Loucy (cell line): ENCODE measurements at regions not wholly inside any gene's neighbourhood (a gene's known extent, or its start where the extent isn't known, plus 50 kb on each side); places are given as distances from the start of the nearest gene placed in this dataset.

Source experiments
- H2AFZ ChIP-seq: fragments of 200-600 bp; sonication (generic); 2 replicates; pipeline ENCODE4 v1.6.0; 2016; ENCODE audit warnings: antibody characterized with exemption, mild to moderate bottlenecking, low read length, moderate library complexity
- H3F3A ChIP-seq: fragments of 200-600 bp; 2 replicates; pipeline ENCODE4 v1.6.0; 2016; ENCODE audit warnings: antibody characterized with exemption, low read depth, mild to moderate bottlenecking
- H3K27me3 ChIP-seq: fragments of 200-600 bp; sonication (generic); 2 replicates; pipeline ENCODE4 v1.6.1; 2014; ENCODE audit warnings: low read length, mild to moderate bottlenecking; ENCODE audit not compliant: insufficient read depth, poor library complexity, severe bottlenecking
- H3K36me3 ChIP-seq: fragments of 200-600 bp; sonication (generic); 2 replicates; pipeline ENCODE4 v1.6.1; 2016; ENCODE audit warnings: low read length; ENCODE audit not compliant: insufficient read depth
- H3K4me1 ChIP-seq: fragments of 200-600 bp; sonication (generic); 2 replicates; pipeline ENCODE4 v1.5.1; 2014; ENCODE audit warnings: low read length, mild to moderate bottlenecking; ENCODE audit not compliant: insufficient read depth, poor library complexity, severe bottlenecking
- H3K4me2 ChIP-seq: fragments of 200-600 bp; sonication (generic); 2 replicates; pipeline ENCODE4 v1.6.0; 2014; ENCODE audit warnings: antibody characterized with exemption, low read length, low read depth, mild to moderate bottlenecking; ENCODE audit not compliant: poor library complexity, severe bottlenecking
- H3K4me3 ChIP-seq: fragments of 200-600 bp; sonication (generic); 2 replicates; pipeline ENCODE4 v1.5.1; 2014; ENCODE audit warnings: low read length, mild to moderate bottlenecking, mixed read lengths; ENCODE audit not compliant: poor library complexity, severe bottlenecking
- H3K79me2 ChIP-seq: fragments of 200-600 bp; sonication (generic); 2 replicates; pipeline ENCODE4 v1.6.1; 2014; ENCODE audit warnings: low read length; ENCODE audit not compliant: insufficient read depth
- H3K9ac ChIP-seq: fragments of 200-600 bp; sonication (generic); 2 replicates; pipeline ENCODE4 v1.6.0; 2014; ENCODE audit warnings: mild to moderate bottlenecking, low read depth, low read length, moderate library complexity; ENCODE audit not compliant: poor library complexity, severe bottlenecking
- H3K9me2 ChIP-seq: fragments of 200-600 bp; sonication (generic); replicated peaks from 2 replicates; pipeline ENCODE4 v1.6.1; 2016; ENCODE audit warnings: low read depth, low read length, mixed read lengths
- H3K9me3 ChIP-seq: fragments of 200-600 bp; sonication (generic); 2 replicates; pipeline ENCODE4 v1.6.1; 2014; ENCODE audit warnings: mild to moderate bottlenecking, antibody characterized with exemption, low read length, low read depth; ENCODE audit not compliant: insufficient read depth
- H4K20me1 ChIP-seq: fragments of 200-600 bp; sonication (generic); 2 replicates; pipeline ENCODE4 v1.6.0; 2014; ENCODE audit warnings: antibody characterized with exemption, low read length, mild to moderate bottlenecking; ENCODE audit not compliant: insufficient read depth, poor library complexity, severe bottlenecking
- EZH2phosphoT487 ChIP-seq: fragments of 200-600 bp; IDR thresholded peaks from 2 replicates; pipeline ENCODE4 v1.6.1; 2018; ENCODE audit warnings: antibody characterized with exemption, mild to moderate bottlenecking, moderate library complexity, borderline replicate concordance
- TF ChIP-seq, protein P1 (sequence below): fragments of 200-600 bp; sonication (generic); conservative IDR thresholded peaks from 2 replicates; pipeline ENCODE4 v1.5.1; 2014; ENCODE audit warnings: mild to moderate bottlenecking, antibody characterized with exemption, low read length

- Histone ChIP-seq H3F3A (no peaks in the 10 kb centered on the region), H3K79me2 (no peaks in the 10 kb centered on the region)
- no peak for TF ChIP-seq EZH2phosphoT487
- TF ChIP-seq, protein P1, sequence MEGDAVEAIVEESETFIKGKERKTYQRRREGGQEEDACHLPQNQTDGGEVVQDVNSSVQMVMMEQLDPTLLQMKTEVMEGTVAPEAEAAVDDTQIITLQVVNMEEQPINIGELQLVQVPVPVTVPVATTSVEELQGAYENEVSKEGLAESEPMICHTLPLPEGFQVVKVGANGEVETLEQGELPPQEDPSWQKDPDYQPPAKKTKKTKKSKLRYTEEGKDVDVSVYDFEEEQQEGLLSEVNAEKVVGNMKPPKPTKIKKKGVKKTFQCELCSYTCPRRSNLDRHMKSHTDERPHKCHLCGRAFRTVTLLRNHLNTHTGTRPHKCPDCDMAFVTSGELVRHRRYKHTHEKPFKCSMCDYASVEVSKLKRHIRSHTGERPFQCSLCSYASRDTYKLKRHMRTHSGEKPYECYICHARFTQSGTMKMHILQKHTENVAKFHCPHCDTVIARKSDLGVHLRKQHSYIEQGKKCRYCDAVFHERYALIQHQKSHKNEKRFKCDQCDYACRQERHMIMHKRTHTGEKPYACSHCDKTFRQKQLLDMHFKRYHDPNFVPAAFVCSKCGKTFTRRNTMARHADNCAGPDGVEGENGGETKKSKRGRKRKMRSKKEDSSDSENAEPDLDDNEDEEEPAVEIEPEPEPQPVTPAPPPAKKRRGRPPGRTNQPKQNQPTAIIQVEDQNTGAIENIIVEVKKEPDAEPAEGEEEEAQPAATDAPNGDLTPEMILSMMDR, result no peak
Measured at GRCh38 chr1:213874789-213875188, 113.0 kb upstream of the PROX1 start.

GRCh38 chr1:213876531-213876930, 111.2 kb upstream of the PROX1 start:
- TF ChIP-seq, protein P1, result no peak
- no peak for TF ChIP-seq EZH2phosphoT487

More at GRCh38 chr1:213874789-213875188, 113.0 kb upstream of the PROX1 start:
- Histone ChIP-seq H3K9me3 (no peaks in the 10 kb centered on the region), H3K4me2 (no peak overlapping the region), H4K20me1 (no peaks in the 10 kb centered on the region), H2AFZ (no peak overlapping the region), H3K9ac (no peak overlapping the region), H3K4me3 (no peak overlapping the region), H3K27me3 (no peaks in the 10 kb centered on the region), H3K4me1 (no peaks in the 10 kb centered on the region), H3K9me2 (no peaks in the 10 kb centered on the region), H3K36me3 (no peaks in the 10 kb centered on the region)

GRCh38 chr1:213883618-213884017, 104.2 kb upstream of the PROX1 start:
- Histone ChIP-seq H3K79me2 (no peaks in the 10 kb centered on the region), H3K4me1 (no peaks in the 10 kb centered on the region), H3F3A (no peaks in the 10 kb centered on the region), H3K36me3 (no peaks in the 10 kb centered on the region), H3K9ac (no peak overlapping the region), H3K27me3 (no peaks in the 10 kb centered on the region), H3K4me2 (no peak overlapping the region), H2AFZ (no peak overlapping the region), H3K9me2 (no peaks in the 10 kb centered on the region), H3K9me3 (no peaks in the 10 kb centered on the region), H4K20me1 (no peaks in the 10 kb centered on the region), H3K4me3 (no peak overlapping the region)
- TF ChIP-seq, protein P1, result no peak
- no peak for TF ChIP-seq EZH2phosphoT487

More at GRCh38 chr1:213876531-213876930, 111.2 kb upstream of the PROX1 start:
- no peaks in the 10 kb centered on the region for H3F3A ChIP-seq
- H3K36me3 ChIP-seq, result no peaks in the 10 kb centered on the region
- no peak overlapping the region for H3K9ac ChIP-seq
- no peaks in the 10 kb centered on the region for H3K9me2 ChIP-seq
- H2AFZ ChIP-seq, result no peak overlapping the region
- H3K4me1 ChIP-seq, result no peaks in the 10 kb centered on the region
- H3K4me3 ChIP-seq, result no peak overlapping the region
- no peaks in the 10 kb centered on the region for H3K9me3 ChIP-seq
- no peaks in the 10 kb centered on the region for H4K20me1 ChIP-seq
- no peaks in the 10 kb centered on the region for H3K79me2 ChIP-seq
- H3K4me2 ChIP-seq, result no peak overlapping the region
- no peaks in the 10 kb centered on the region for H3K27me3 ChIP-seq
